H1 (cell line): ENCODE measurements at regions not wholly inside any gene's neighbourhood (a gene's known extent, or its start where the extent isn't known, plus 50 kb on each side); places are given as distances from the start of the nearest gene placed in this dataset.

Source experiments
- CREB1 ChIP-seq: IDR thresholded peaks from 2 replicates; pipeline ENCODE4 v1.6.1; 2012; ENCODE audit warnings: inconsistent platforms
- HDAC2 ChIP-seq, 2 experiments: fragments of 300-600 bp in 1 of 2; sonication (generic) in 1 of 2; IDR thresholded peaks; 2 replicates each; pipeline ENCODE4 v1.6.1; 2011 to 2012; ENCODE audit warnings: low read depth in 2 of 2, low read length in 2 of 2, mild to moderate bottlenecking in 2 of 2, moderate library complexity in 2 of 2, borderline replicate concordance in 1 of 2, inconsistent platforms in 1 of 2
- SP1 ChIP-seq: IDR thresholded peaks from 2 replicates; pipeline ENCODE4 v1.6.1; 2011; ENCODE audit warnings: low read depth, low read length
- TAF1 ChIP-seq: IDR thresholded peaks from 2 replicates; pipeline ENCODE4 v1.6.1; 2011; ENCODE audit warnings: mild to moderate bottlenecking, low read depth, low read length
- TF ChIP-seq, protein P1 (sequence below), 3 experiments: IDR thresholded peaks; 1 replicate in 2 of 3; 2 replicates in 1 of 3; pipeline versions ENCODE4 v1.5.1 to v1.6.1; 2011; ENCODE audit warnings: low read length in 3 of 3, mild to moderate bottlenecking in 3 of 3, inconsistent platforms in 2 of 3, low read depth in 1 of 3, moderate library complexity in 1 of 3; ENCODE audit not compliant: insufficient read depth in 1 of 3; ENCODE audit errors: control extremely low read depth in 1 of 3

DNA sequence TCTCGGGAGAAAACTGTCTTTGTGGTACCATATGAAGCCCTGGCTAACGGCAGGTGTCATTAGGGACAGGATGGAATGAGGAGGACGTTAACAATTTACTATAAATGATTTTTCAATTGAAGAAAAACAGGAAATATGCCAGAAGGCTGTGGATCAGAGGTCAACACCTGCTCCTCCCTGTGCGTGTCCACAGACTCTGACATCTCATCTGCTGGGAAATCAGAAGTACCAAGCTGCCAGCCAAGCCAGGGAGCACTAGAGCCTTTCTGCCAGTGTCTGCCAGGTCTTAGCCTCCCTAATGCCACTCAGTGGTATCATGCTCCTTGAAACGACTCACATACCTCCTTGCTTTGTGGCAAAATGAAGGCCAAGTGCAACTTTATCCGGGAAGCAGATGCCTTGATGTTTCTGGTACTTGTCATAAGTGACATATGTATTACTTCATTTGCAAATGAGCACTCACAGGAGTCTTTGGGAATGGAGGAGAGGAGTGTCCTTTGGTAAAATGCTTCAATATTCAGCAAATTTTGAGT, 541.1 kb downstream of the SATB2 start:
- TF ChIP-seq SP1 = no peak
- no peak for TF ChIP-seq CREB1
- TF ChIP-seq HDAC2 (IDR thresholded peaks at IDR 0.05; ENCODE audit: borderline replicate concordance in 1 of 2, low read depth in 2 of 2, low read length in 2 of 2) = no peak
- TF ChIP-seq, protein P1, sequence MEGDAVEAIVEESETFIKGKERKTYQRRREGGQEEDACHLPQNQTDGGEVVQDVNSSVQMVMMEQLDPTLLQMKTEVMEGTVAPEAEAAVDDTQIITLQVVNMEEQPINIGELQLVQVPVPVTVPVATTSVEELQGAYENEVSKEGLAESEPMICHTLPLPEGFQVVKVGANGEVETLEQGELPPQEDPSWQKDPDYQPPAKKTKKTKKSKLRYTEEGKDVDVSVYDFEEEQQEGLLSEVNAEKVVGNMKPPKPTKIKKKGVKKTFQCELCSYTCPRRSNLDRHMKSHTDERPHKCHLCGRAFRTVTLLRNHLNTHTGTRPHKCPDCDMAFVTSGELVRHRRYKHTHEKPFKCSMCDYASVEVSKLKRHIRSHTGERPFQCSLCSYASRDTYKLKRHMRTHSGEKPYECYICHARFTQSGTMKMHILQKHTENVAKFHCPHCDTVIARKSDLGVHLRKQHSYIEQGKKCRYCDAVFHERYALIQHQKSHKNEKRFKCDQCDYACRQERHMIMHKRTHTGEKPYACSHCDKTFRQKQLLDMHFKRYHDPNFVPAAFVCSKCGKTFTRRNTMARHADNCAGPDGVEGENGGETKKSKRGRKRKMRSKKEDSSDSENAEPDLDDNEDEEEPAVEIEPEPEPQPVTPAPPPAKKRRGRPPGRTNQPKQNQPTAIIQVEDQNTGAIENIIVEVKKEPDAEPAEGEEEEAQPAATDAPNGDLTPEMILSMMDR (IDR thresholded peaks at IDR 0.05; ENCODE audit: control extremely low read depth in 1 of 3, insufficient read depth in 1 of 3, low read depth in 1 of 3, low read length in 3 of 3) = no peak
- no peak for TF ChIP-seq TAF1
